ENCODE measurements at regions not wholly inside any gene's neighbourhood (a gene's known extent, or its start where the extent isn't known, plus 50 kb on each side); places are given as distances from the start of the nearest gene placed in this dataset.

DNA sequence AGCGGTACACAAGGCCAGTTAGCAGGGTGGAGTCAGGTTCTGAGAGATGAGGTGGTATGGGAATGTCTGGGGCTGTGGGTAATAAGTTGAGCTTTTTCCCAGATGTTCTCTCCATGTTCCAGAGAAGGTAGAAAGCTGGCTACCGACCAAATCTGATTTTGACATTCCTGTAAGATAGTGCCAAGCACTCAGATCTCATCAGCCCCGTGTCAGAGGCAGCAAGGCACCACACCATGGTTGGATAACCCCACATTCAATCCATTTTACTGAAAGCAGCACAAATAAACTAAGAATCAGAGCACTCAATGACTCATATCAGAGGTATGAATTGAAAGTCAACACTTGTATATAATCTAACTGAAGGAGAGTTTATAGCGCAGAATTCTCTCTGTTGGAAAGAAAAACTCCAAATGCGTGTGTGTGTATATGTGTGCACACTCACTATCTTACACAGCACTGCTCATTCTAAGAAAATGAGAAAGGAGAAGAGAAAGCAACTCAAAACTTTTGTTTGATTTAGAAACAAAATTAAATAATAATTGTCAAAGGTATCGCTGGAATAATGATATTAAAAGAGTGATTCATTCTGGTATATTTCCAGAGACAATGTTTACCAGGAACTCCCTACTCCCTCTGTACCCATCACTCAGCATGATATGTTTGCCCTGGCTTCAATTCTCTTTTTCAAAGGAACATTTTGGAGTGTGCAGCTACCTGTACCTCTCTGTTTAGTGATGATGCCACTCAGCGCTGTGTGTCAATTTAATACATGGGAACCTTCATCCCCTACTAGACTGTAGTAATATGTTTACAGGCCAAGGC is 375.1 kb upstream of the ID2 start:
- intact Hi-C loops (cut with micrococcal nuclease): no loop called here
- ATAC-seq: no peak
- H3K27me3 ChIP-seq (ENCODE audit: control insufficient read depth in 2 of 2, insufficient read depth in 2 of 2, low read length in 2 of 2): peaks cover 0 to 22% of the 10 kb centered on the region in 2 experiments; a peak in 1 of 5 replicates
- H3K4me2 ChIP-seq (ENCODE audit: insufficient read depth, low read length): no peak overlapping the region
- no peaks in the 10 kb centered on the region; the same call in 1 of the 2 replicates for H4K20me1 ChIP-seq (replicated peaks; ENCODE audit: control insufficient read depth, insufficient read depth, low read length)
- no TSS peak for BruUV-seq (replicated peaks)
- 38% methylated on average over 7 of the region's 7 CpGs for WGBS (ENCODE audit: insufficient coverage, low coverage, missing lambda C conversion rate)
- peaks cover 3% of the 10 kb centered on the region for H3K9me1 ChIP-seq (ENCODE audit: control insufficient read depth, insufficient read depth, low read length)
- TF ChIP-seq CCNT2 (IDR thresholded peaks at IDR 0.05; ENCODE audit: borderline replicate concordance, extremely low read depth, insufficient read length, low read depth, low read length) (no peak), ZBTB34 (CRISPR knock-in tag; IDR thresholded peaks at IDR 0.05) (no peak), REST (IDR thresholded peaks at IDR 0.05; ENCODE audit: borderline replicate concordance) (no peak), REST (CRISPR knock-in tag; IDR thresholded peaks at IDR 0.05; ENCODE audit: low read depth) (no peak), MAFF (IDR thresholded peaks at IDR 0.05; ENCODE audit: low read length) (no peak), PRMT5 (CRISPR knock-in tag; IDR thresholded peaks at IDR 0.05) (no peak), ZNF77 (CRISPR knock-in tag; IDR thresholded peaks at IDR 0.05) (no peak), ZNF3 (CRISPR knock-in tag; IDR thresholded peaks at IDR 0.05) (no peak), ILK (tag; IDR thresholded peaks at IDR 0.05; ENCODE audit: borderline replicate concordance, low read depth) (no peak)
- no peaks in the 10 kb centered on the region for H3K36me3 ChIP-seq (ENCODE audit: control insufficient read depth, insufficient read depth, low read length)
- CTCF ChIA-PET (ENCODE audit: low intra/inter-chr PET ratio): no interaction called here
- no peaks in the 10 kb centered on the region for H3K79me2 ChIP-seq (ENCODE audit: control insufficient read depth, insufficient read depth, low read length)
- peaks cover 4 to 19% of the 10 kb centered on the region in 2 experiments; a peak in 4 of 5 replicates for H3K4me1 ChIP-seq (replicated peaks in 1 of 2; ENCODE audit: control insufficient read depth in 2 of 2, insufficient read depth in 2 of 2, low read length in 2 of 2)
- no peak for FAIRE-seq
- H2AFZ ChIP-seq (ENCODE audit: low read depth, low read length): no peak overlapping the region
- H3K9ac ChIP-seq (ENCODE audit: insufficient read depth in 1 of 2, low read depth in 2 of 2, low read length in 2 of 2): no peak overlapping the region
- H3K27ac ChIP-seq (ENCODE audit: extremely low read depth, low read depth, low read length): no peak overlapping the region
- H3K4me3 ChIP-seq: no peak overlapping the region
- POLR2A ChIA-PET: no interaction called here
- in situ Hi-C loops (cut with MboI): no loop called here
- no peak for DNase-seq (ENCODE audit: extremely low read depth in 1 of 4, low spot score in 3 of 4)
- H3K9me3 ChIP-seq (replicated peaks; ENCODE audit: control insufficient read depth, insufficient read depth, low read depth, low read length): no peaks in the 10 kb centered on the region

All from K562 (cell line).